Occipital lobe (tissue), 1 donor: ENCODE measurements at regions not wholly inside any gene's neighbourhood (a gene's known extent, or its start where the extent isn't known, plus 50 kb on each side); places are given as distances from the start of the nearest gene placed in this dataset.

Experiments used
- DNase-seq: peaks from one replicate; lab custom pipeline; 2025; lab: John Stamatoyannopoulos, UW

DNA sequence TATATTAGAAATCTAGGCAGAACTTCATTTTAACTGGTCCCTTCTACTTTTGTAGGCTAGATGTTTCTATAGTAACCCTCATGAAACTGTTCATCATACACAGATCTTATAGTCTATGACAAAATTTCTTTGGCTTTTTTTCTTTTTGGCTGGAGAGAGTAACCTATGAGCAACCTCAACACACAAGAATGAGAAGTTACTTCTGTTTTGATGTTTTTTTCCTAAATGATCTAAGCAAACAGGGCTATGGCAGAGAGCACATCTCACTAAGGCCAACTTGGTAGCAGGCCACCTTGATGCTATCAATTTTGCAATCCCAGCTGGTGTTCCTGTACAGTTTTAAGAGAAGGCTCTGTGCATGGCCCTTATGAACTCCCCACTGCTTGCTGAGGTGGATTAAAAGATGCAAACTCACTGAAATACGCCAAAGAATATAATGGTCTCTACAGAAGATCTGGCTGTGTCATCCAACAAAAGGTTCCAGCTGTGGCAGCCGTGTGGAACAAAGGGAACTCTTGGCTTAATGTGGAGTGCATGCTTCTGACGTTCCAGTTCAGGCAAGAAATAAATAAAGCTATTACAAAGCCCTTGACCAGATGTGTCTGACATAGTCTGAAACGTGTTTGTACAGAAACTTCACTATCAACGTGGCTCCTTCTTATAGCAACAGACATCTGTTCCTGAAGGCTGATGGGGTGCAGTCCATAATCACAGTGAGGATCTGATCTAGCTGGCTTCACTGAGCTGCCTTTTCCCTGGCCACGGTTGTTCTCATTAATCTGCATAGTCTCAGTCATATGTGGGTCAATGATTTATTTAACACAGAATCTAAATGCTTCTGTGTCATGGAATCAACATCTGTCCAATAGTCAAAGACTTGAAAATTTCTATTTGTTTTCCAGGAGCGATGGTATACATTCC, 481.1 kb downstream of the BMP2 start:
- no peak for DNase-seq

DNA sequence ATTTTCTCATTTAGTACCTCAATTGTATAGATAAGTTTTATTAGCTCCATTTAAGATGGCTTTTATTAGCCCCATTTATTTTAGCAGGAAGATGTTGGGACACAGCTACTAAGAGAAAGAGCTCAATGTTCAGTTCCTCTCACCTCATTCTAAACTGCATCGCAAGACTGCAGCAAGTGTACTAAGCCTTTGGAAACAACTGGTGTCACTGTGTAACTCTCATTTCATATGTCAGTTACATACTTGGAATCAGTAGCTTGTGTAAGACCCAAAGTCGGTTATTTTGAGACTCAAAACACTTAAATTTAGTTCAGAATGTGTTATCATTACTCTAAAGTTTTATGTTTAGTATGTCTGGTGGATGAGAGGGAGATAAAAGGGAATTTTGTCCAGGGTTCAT, 482.9 kb downstream of the BMP2 start:
- no peak for DNase-seq

DNA sequence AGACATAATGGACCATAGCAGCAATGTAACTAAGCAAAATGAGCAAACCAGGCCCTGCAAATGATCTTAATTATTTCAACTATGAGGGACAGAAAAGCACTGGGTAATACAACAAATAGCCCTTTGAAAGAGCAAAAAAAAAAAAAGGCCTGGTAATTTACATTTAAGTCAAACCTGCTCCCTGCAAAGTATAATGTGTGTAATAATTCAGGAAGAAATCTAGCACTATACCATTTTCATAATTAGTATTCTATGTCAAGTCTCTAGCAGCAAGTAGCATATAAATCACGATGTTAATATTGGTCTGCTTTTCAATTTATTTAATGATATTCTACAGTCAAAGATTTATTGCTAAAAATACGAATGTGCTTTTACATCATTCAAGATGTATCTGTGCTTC, 489.6 kb downstream of the BMP2 start:
- DNase-seq = no peak

DNA sequence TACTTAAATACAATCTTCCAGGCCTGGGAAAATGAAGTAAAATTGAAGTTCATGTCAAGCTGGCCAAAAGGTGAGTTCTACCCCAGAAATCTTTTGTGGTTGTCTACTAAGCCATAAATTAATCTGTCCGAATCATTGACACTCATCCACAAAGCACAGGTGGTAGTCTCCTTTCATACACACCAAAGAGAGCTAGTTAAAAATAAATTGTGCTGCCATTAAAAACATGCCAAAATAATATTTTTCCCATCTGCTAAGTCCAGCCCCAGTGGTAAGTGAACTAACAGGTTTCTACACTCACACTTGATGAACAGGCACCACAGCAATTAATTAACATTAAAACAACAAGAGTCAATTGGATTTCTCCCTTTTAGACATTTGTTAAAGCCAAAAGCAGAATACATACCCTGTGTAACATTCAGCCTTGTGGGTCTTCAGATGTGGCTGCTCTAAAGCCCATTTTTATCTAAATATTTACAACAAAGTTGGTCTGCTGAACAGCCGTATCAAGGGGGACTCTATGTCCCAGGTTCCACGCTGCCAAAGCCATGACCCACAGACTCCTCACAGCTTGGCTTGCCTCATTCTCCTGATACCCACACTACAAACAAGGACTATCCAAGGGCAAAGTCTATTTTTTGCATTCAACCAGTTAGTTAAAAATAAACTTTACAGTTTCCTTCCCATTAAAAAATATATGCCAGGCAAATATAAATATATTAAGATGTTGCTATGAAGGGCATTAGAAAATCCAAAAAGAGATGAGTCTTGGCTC, 490.4 kb downstream of the BMP2 start:
- no peak for DNase-seq

DNA sequence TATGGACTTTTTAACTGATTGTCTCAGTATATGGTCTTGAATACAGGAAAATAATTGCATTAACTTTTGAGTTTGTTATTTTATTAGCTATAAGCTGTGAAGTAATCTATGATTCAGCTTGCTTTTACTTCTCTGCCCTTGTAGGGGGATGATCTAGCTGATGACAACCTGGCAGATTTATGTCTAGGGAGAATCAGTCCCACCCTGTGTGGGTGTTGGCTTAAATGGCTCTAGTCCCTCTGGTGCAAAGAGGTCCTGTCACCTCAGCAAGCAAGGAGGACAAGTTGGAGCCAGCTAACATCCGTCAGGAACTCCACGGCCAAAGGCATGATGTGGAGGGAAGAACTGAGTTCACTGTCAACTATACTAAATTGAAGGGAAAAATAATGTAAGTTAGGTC, 495.3 kb downstream of the BMP2 start:
- DNase-seq = no peak

DNA sequence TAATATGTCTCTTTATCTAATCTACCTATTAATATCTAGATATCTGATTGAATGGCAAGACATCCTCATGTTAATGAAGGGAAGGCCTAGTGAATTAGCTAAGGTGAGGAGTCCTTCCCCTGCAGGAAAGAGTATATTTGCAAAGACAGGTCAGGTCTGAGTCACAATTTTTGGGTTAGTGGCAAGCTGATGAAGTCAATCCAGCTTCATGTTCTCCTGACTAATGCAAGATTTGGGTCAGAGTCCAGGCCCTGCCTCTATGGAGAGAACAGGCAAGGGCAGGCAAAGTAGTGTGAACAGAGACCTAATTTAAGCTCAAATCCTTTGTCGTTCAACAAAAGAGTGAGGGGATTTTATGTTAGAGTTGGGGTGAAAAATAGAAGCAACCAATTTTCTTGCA, 496.7 kb downstream of the BMP2 start:
- no peak for DNase-seq

DNA sequence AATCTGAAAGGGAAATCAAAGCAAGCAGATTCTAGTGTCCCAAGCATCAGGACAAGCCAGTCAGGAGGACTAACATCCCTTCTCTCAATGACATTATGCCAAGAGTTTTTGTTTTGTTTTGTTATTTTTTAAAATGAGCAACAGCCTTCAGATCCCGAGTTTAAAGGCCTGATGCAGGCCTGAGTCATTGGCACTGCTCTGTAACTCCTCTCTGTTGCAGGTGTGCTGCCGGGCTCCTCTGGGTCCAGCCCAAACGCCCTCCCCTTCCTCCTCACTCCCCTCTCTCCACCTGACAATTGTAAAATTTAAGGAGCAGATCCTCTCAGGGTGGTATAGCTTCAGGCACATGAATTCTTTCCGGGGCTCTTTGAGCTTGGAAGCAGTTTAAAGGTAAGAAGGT, 502.0 kb downstream of the BMP2 start:
- DNase-seq = no peak

DNA sequence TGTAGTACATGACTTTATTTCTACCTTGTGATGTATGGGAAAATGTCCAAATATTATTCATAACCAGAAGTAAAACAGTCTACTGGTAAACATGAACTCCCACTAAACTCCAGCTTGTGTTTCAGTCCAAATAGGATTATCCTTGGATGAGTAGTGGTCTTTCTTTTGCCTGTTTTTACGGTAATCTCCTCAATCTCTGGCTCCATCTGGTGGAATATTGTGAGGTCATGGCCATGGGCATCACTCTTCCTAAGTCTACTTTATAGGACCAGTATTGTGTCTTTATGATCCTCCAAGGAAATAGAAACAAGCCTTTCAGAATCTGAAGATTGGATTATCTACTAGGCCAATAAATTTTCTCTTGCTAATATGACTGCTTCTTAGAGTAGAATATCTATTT, 505.0 kb downstream of the BMP2 start:
- DNase-seq = no peak

DNA sequence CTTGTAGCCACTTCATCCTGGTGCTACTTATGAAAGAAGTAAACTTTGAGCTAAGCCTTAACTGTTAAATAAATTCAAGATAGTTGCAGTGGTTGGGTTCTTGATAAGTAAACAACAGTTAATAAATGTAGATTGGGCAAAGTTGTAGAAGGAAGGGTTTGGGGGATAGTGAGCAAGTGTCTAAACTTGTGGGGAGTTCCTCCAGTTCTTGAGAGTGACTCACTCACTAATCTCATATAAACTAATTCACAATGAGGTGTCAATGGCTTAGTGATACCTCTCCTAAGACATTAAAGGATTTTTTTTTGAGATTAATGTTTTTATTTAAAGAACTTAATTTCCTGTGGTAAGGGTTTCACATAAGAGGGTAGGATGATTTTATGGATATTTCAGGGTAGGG, 507.4 kb downstream of the BMP2 start:
- DNase-seq = no peak

DNA sequence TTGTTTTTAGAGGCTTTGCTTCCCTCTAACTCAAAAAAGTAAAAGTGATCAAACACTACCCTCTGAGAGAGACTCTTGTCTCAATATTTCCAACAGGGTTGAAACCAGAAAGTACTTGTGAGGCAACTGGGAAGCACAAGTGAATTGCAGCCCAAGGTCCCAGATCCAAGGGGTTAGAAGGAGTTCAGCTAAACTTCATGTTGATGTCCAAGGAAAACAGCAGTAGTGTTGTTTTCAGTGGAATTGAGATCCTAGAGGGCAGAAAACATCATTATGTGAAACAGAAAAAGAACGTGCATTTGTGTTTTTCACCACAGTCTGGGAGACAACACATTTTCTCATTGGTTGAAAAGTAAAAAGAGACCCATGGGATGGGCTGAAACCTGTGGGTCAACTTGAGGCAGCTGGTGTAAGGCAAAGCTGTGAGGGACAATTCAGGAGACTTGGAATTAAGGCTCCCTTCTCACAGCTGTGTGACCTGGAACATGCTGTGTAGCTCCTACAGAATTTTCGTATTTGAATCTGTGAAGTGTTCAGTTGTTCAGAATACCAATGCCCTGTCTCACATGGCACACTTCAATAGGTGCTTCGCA, 508.3 kb downstream of the BMP2 start:
- DNase-seq = no peak

DNA sequence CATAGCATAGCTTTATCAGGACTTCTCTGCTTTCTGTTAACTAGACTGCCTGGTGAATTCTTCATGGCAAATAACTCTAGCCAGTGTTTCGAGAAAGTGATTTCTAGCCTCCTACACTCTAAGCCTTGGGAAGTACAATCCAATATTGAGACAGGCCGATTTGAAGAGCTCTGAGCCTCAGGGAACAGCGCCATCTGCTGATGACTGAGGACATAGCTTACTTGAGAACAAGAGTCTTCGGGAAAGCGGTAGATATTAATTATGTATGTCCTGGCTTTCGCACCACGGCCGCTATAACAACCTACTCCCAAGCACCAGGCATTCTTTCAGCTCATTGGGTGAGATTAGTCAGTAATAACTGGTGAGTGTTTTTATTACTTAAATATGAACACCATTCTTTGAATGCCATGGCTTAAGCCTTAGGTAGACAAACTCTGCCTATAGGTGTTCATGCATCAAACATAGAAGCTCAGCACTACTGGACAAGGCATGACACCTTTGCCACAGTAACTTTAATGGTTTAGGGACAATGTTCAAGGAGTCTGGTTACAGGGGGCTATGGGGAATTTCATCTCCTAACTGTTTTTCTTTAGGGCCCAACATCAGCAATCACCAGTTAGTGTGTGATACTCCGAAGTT, 518.6 kb downstream of the BMP2 start:
- DNase-seq = peak; percentile 66

DNA sequence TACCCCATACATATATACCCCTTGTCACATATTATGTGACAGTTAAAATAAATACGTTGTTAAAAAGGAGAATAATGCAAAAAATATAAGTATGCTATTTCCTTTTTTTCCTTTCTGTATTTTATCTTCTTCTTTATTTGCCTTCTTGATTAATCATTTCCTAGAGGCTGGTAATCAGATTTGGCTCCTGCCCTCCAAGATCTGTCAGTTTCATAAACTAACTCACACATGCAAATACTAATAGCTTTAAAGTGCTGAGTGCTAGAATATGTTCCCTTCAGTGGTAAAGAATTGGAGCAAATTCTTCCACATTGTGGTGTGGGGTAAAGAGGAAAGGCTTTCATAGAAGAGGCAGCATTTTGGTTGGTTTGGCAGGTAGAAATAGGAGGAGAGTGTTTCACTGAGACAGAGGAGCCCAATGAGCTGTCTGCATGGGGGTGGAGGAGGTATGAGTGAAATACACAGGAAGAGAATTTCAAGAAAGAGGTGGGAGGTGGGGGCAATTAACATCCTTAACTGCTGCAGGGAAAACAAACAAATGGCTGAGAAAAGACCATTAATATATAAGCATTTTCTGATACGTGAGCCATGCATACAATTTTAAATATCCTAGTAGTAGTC, 523.9 kb downstream of the BMP2 start:
- DNase-seq = no peak

DNA sequence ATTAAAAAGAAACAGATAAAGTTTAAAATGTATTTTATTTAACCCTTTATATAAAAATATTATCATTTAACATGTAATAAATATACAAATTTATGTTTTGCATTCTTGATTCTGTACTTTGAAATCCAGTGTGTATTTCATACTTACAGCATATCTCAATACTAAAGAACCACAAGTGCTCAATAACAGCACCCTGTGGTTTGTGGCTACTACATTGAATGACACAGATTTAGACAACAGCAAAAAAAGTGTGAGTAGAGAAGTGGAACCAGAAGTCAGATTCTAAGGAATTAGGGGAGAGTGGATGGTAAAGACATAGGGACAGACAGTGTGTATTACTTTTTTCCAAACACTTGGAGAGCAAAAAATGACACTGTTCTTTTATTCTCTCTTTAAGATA, 524.5 kb downstream of the BMP2 start:
- no peak for DNase-seq

DNA sequence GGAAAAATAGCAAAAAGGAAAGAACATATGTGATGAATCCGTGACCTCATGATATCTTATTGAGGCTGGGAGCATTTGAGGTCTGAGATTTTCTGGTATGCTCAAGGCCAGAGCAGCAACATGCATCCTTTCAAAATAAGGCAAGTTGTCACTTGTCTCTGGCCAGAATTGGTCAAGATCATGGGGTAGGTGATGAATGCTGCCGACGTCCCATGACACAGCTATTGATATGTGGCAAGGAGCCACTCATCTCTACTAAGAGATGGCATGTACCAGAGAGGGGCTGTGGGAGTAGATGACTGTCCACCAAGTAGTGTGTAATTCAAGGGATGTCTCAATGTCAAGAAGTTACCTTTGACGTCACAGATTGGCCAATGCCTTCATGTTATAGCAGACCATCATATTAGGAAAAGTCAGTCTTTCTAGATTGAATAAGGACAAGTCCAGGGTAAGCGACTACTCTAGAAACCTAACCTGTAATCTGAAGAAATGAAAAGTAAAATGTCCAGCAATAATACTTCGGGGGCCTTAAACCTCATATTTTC, 527.4 kb downstream of the BMP2 start:
- no peak for DNase-seq

DNA sequence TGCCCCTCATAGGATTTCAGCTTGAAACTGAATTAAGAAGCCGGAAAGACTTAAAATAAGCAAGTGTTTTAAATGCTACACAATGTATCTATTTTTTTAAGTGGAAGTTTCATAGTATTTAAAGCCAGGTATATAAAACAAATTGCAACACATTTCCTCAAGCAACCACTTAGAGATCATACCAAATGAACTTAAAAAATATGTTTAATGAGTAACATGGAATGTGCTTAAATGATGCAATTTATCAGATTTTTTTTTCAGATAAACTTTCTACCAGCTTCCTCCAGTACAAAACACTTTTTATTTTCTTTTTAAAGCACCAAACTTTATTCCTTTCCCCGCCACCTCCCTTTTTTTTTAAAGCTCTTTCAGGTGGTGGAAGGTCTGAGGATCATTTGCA, 534.3 kb downstream of the BMP2 start:
- DNase-seq = no peak

DNA sequence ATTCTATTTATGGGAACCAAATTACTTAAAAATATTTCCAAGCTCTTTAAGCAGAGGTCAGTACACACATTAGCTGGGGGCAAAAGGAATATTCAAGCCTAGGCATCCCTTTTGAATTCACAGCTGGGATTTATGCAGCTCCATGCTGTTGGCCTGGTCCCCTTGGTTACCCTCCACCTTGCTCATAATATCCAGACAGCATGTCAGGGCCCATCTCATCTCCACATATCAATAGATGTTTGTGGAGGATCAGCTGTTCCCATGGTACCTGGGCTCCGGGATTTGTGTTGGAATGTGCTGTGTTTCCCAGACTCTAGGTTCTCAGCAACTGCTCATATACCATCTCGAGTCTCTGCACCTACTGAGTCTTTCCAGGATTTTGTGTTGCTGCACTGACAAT, 534.8 kb downstream of the BMP2 start:
- DNase-seq = no peak

DNA sequence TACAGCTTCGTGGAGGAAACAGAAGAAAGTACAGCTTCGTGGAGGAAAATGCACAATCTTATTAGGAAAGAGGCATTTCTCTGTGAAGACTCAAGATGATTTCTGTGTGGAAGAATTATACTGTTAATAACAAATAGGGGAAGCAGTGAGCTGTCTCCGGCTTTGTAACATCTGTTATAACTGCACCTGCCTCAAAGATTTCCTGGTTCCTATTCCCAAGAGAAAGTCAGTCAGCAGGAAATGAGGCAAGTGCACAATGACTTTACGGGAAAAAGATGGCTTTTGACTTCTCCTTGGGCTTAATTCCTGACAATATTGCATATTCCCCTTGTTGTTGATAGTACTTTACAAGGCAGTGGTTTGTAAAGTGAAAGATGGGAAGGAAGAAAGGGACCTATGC, 538.5 kb downstream of the BMP2 start:
- DNase-seq = no peak

DNA sequence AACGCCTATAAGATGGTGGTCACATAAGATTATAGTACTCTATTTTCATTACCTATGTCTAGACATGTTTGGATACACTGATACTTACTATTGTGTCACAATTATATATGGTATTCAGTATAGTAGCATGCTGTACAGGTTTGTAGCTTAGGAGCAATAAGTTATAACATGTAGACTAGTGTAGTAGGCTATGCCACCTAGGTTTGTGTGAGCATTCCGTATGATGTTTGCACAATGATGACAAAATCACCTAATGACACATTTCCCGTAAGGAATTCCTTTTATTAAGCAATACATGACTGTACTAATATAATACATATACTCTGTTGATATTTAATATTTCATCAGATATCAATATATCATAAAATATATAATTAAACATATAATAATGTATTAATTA, 540.7 kb downstream of the BMP2 start:
- no peak for DNase-seq

DNA sequence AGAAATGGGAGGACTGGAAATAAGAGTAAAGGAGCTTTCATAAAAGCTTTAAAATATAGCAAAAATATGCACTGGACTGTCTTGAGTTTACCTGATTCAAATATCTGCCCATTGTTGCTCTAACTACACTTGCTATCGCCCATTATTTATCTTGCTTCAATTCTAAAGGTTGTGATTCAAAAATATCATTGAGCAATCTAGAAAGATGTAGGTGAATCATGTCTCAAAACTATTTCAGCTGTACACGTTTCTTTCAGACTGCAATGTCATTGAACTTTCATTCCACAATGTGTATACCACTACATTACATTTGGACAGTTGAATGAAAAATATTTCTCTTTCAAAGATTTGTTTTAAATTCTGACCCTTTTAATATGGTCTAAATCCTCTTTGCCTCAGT, 545.6 kb downstream of the BMP2 start:
- DNase-seq = no peak

DNA sequence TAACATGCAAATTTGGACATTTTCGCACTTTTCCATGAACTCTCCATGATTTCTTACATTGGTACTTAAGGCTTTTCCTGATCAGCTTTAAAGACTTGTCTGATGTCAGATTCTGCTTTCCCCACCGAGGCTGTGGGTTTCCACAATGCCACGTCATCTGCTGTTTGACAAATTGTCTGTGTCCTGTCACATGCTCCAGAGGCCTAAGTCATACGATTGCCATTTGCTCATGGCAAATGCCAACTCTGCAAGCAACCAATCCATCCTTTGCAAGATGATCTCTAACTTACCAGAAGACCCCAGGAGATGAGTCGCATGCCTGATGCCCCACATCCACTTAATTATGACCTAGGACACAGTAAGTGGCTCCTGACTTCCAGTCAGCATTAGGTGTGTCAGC, 556.5 kb downstream of the BMP2 start:
- DNase-seq = no peak

DNA sequence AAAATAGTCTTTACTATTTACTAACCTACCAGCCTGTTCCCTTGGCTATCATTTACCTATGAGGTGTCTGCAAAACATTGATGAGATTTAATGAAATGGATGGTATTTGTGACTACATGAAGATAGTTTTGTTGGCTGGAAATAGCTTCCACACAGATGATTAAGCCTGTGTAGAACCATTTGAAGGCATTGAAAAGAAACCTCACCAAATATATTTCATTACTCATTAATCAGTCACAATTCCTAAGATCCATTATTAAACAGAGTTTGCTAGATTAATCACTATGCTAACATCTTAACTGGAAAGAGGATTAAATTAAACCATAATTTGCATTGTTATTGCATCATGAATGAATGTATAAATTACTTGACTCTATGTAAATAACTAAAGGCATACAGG, 560.3 kb downstream of the BMP2 start:
- DNase-seq = no peak
